ENCODE measurements at regions not wholly inside any gene's neighbourhood (a gene's known extent, or its start where the extent isn't known, plus 50 kb on each side); places are given as distances from the start of the nearest gene placed in this dataset.

GRCh38 chr5:10036136-10036815, 213.4 kb downstream of the ATPSCKMT start (continued):
- no peak for TF ChIP-seq FOSB (CRISPR knock-in tag; IDR thresholded peaks at IDR 0.05)
- TF ChIP-seq BHLHE40 (IDR thresholded peaks at IDR 0.05; ENCODE audit: low read depth, low read length): no peak
- TF ChIP-seq EHF (CRISPR knock-in tag; IDR thresholded peaks at IDR 0.05): no peak
- no peak for TF ChIP-seq RAD21 (conservative IDR thresholded peaks at IDR 0.05 in 1 of 2, IDR thresholded peaks at IDR 0.05 in 1 of 2)

GRCh38 chr5:10034001-10034400, 215.7 kb downstream of the ATPSCKMT start:
- FAIRE-seq (no peak), ATAC-seq (no peak), DNase-seq (ENCODE audit: low read depth in 1 of 2, low spot score in 1 of 2) (no peak)
- Histone ChIP-seq H3K4me3 (no peak overlapping the region), H3K27ac (no peak overlapping the region), H3K9me3 (no peaks in the 10 kb centered on the region), H3K4me1 (no peaks in the 10 kb centered on the region), H3K4me2 (no peak overlapping the region)
- no peak for TF ChIP-seq ZNF302 (CRISPR knock-in tag; IDR thresholded peaks at IDR 0.05)
- no peak for TF ChIP-seq CBX2 (IDR thresholded peaks at IDR 0.05; ENCODE audit: borderline replicate concordance, low read depth)
- TF ChIP-seq, protein P1, sequence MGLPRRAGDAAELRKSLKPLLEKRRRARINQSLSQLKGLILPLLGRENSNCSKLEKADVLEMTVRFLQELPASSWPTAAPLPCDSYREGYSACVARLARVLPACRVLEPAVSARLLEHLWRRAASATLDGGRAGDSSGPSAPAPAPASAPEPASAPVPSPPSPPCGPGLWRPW (IDR thresholded peaks at IDR 0.05): no peak
- no peak for TF ChIP-seq FOXS1 (CRISPR knock-in tag; IDR thresholded peaks at IDR 0.05)
- TF ChIP-seq PHF8 (IDR thresholded peaks at IDR 0.05; ENCODE audit: borderline replicate concordance, low read depth): no peak
- TF ChIP-seq CEBPB (IDR thresholded peaks at IDR 0.05): no peak
- TF ChIP-seq GATA3 (IDR thresholded peaks at IDR 0.05; ENCODE audit: borderline replicate concordance): no peak
- TF ChIP-seq ZSCAN20 (CRISPR knock-in tag; IDR thresholded peaks at IDR 0.05): no peak
- TF ChIP-seq JUNB (IDR thresholded peaks at IDR 0.05): no peak
- TF ChIP-seq TP53 (CRISPR knock-in tag; IDR thresholded peaks at IDR 0.05): no peak
- TF ChIP-seq, protein P2, sequence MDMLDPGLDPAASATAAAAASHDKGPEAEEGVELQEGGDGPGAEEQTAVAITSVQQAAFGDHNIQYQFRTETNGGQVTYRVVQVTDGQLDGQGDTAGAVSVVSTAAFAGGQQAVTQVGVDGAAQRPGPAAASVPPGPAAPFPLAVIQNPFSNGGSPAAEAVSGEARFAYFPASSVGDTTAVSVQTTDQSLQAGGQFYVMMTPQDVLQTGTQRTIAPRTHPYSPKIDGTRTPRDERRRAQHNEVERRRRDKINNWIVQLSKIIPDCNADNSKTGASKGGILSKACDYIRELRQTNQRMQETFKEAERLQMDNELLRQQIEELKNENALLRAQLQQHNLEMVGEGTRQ (IDR thresholded peaks at IDR 0.05): no peak
- no peak for TF ChIP-seq CHD4 (IDR thresholded peaks at IDR 0.05; ENCODE audit: borderline replicate concordance)
- TF ChIP-seq RNF2 (IDR thresholded peaks at IDR 0.05; ENCODE audit: borderline replicate concordance, low read depth): no peak
- TF ChIP-seq, protein P3, sequence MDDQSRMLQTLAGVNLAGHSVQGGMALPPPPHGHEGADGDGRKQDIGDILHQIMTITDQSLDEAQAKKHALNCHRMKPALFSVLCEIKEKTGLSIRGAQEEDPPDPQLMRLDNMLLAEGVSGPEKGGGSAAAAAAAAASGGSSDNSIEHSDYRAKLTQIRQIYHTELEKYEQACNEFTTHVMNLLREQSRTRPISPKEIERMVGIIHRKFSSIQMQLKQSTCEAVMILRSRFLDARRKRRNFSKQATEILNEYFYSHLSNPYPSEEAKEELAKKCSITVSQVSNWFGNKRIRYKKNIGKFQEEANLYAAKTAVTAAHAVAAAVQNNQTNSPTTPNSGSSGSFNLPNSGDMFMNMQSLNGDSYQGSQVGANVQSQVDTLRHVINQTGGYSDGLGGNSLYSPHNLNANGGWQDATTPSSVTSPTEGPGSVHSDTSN (IDR thresholded peaks at IDR 0.05): no peak
- TF ChIP-seq HDAC2 (IDR thresholded peaks at IDR 0.05): no peak
- WGBS (ENCODE audit: missing lambda C conversion rate): 40% methylated on average over 8 of the region's 8 CpGs
- CTCF ChIA-PET: interaction anchor here (0.6 kb wide), 1 partner anchor 20 kb away, joined by 3 read pairs; no protein-coding TSS in a partner anchor
- POLR2A ChIA-PET: no interaction called here

DNA sequence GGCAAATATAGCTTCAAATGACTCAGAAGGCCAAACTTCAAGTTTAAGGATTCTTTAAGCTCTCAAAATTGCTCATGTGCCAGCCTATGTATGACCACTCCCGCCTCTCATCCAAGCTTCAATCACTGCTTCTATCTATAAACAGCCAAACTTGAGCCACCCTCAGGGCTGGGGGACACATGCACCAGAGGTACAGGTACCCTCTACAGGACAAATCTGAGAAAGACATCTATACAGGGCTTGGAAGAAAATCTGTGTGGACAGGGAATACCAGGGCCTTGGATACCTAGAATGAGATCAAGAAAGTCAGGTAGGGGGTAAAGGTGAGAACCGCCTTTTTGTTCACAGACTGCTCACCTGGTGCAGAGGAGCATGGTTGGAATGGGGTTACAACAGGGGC, 217.9 kb downstream of the ATPSCKMT start:
- WGBS (ENCODE audit: missing lambda C conversion rate): 13% methylated on average over 2 of the region's 2 CpGs
- ChIA-PET POLR2A (no interaction called here), CTCF (no interaction called here)
- ATAC-seq (peak in 1 of 2 experiments; percentile 22; a peak in 1 of 6 replicates), FAIRE-seq (no peak), DNase-seq (ENCODE audit: low read depth in 1 of 2, low spot score in 1 of 2) (no peak)
- no peaks in the 10 kb centered on the region for H3K4me1 ChIP-seq
- no peak overlapping the region for H3K4me3 ChIP-seq
- H3K27ac ChIP-seq: no peak overlapping the region
- H3K4me2 ChIP-seq: no peak overlapping the region
- no peaks in the 10 kb centered on the region for H3K9me3 ChIP-seq
- TF ChIP-seq POLR2AphosphoS2 (conservative IDR thresholded peaks at IDR 0.05; ENCODE audit: low read length) (no peak), RAD21 (conservative IDR thresholded peaks at IDR 0.05 in 1 of 2, IDR thresholded peaks at IDR 0.05 in 1 of 2) (no peak), FOSB (CRISPR knock-in tag; IDR thresholded peaks at IDR 0.05) (no peak), HMGXB4 (CRISPR knock-in tag; IDR thresholded peaks at IDR 0.05; ENCODE audit: borderline replicate concordance) (no peak), KDM5A (IDR thresholded peaks at IDR 0.05) (no peak), FOXS1 (CRISPR knock-in tag; IDR thresholded peaks at IDR 0.05) (no peak), RCOR1 (IDR thresholded peaks at IDR 0.05; ENCODE audit: low read depth, low read length) (no peak), CHD2 (IDR thresholded peaks at IDR 0.05; ENCODE audit: low read length, partially characterized antibody) (no peak), REST (IDR thresholded peaks at IDR 0.05) (no peak)
- TF ChIP-seq, protein P3 (IDR thresholded peaks at IDR 0.05): no peak
